ENCODE measurements at regions not wholly inside any gene's neighbourhood (a gene's known extent, or its start where the extent isn't known, plus 50 kb on each side); places are given as distances from the start of the nearest gene placed in this dataset.

- TF ChIP-seq CTCF (IDR thresholded peaks at IDR 0.05; ENCODE audit: borderline replicate concordance, insufficient read depth, low read depth, low read length): no peak
- H3K4me3 ChIP-seq (ENCODE audit: low read depth, low read length): no peak overlapping the region
Observed at GRCh38 chr10:20959242-20959641, 62.1 kb upstream of the NEBL start.

GRCh38 chr10:20958764-20959163, 61.7 kb upstream of the NEBL start:
- TF ChIP-seq CTCF (IDR thresholded peaks at IDR 0.05; ENCODE audit: borderline replicate concordance, insufficient read depth, low read depth, low read length): no peak
- H3K4me3 ChIP-seq (ENCODE audit: low read depth, low read length): no peak overlapping the region

- no peak for TF ChIP-seq CTCF (IDR thresholded peaks at IDR 0.05; ENCODE audit: borderline replicate concordance, insufficient read depth, low read depth, low read length)
Observed at GRCh38 chr10:20958225-20958624, 61.1 kb upstream of the NEBL start.

GRCh38 chr10:20957744-20958143, 60.6 kb upstream of the NEBL start:
- no peak for TF ChIP-seq CTCF (IDR thresholded peaks at IDR 0.05; ENCODE audit: borderline replicate concordance, insufficient read depth, low read depth, low read length)
- H3K4me3 ChIP-seq (ENCODE audit: low read depth, low read length): no peak overlapping the region

More at GRCh38 chr10:20958225-20958624, 61.1 kb upstream of the NEBL start:
- no peak overlapping the region for H3K4me3 ChIP-seq (ENCODE audit: low read depth, low read length)

GRCh38 chr10:20956843-20957242, 59.7 kb upstream of the NEBL start:
- no peak overlapping the region for H3K4me3 ChIP-seq (ENCODE audit: low read depth, low read length)
- no peak for TF ChIP-seq CTCF (IDR thresholded peaks at IDR 0.05; ENCODE audit: borderline replicate concordance, insufficient read depth, low read depth, low read length)

GRCh38 chr10:20955355-20955893, 58.3 kb upstream of the NEBL start:
- no peak for TF ChIP-seq CTCF (IDR thresholded peaks at IDR 0.05; ENCODE audit: borderline replicate concordance, insufficient read depth, low read depth, low read length)
- no peak overlapping the region for H3K4me3 ChIP-seq (ENCODE audit: low read depth, low read length)

- no peak overlapping the region for H3K4me3 ChIP-seq (ENCODE audit: low read depth, low read length)
- TF ChIP-seq CTCF (IDR thresholded peaks at IDR 0.05; ENCODE audit: borderline replicate concordance, insufficient read depth, low read depth, low read length): no peak
Observed at GRCh38 chr10:20954519-20954918, 57.4 kb upstream of the NEBL start.

Data from GM12875 (cell line).